GM18951 (cell line): ENCODE measurements at regions not wholly inside any gene's neighbourhood (a gene's known extent, or its start where the extent isn't known, plus 50 kb on each side); places are given as distances from the start of the nearest gene placed in this dataset.

Source experiments
- POLR2A ChIP-seq: IDR thresholded peaks from 4 replicates; pipeline ENCODE4 v1.6.1; 2011; ENCODE audit warnings: mild to moderate bottlenecking; ENCODE audit not compliant: insufficient read length, insufficient read depth; ENCODE audit errors: extremely low read depth
- in situ Hi-C: fragments of 300-500 bp; cut with MboI; formaldehyde crosslinking; loops from one replicate; pipeline ENCODE4 v1.12.0; 2022; ENCODE audit warnings: low sequenced_read_pairs, mixed read lengths, inconsistent platforms; ENCODE audit not compliant: unreplicated experiment

DNA sequence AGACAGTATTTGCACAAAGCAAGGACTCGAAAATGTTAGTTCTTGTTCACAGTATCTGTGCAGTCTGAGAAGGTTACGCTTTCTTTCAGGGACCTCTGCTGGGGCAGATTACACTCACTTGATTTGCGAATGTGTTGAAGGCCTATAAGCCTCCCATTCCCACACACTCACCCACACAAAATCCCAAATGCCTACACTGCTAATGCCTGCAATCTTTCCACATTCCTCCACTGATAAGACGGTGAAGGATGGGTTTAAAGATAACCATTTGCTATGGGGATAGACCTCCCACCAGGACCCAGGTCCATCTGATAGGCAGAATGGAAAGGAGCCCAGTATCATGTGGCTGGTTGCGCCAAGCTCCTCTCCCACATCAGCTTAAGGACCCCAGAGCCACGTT is 394.9 kb upstream of the SALL1 start:
- TF ChIP-seq POLR2A, result no peak
- in situ Hi-C loops, result no loop called here

DNA sequence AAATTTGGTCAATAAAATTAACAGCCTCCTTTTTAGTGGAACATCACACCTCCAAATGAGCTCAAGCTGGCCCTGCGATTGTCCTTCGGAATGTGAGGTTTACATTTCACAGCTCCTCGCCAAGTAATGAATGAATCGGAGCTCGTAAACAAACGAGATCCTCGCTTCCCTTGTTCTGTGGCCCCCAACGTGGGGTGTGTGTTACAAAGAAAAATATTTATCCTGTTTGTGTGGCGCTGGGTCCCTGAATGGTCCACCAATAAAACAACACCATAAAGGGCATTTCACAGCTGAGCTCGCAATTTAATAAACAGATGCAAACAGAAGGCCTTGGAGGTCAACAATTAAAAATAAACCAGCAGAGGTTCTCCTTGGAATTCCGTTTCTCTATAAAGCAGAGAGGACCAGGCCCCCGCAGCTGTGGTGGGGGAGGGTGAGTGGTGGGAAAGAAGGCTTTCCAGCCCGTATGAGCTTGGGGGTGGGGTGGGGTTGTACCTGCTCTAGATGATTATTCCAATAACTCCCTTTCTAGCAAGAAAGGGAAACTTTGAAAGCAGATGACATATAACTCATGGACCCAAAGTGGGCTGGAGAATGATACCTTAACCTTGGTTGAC is 393.9 kb upstream of the SALL1 start:
- no peak for TF ChIP-seq POLR2A
- in situ Hi-C loops, result no loop called here

DNA sequence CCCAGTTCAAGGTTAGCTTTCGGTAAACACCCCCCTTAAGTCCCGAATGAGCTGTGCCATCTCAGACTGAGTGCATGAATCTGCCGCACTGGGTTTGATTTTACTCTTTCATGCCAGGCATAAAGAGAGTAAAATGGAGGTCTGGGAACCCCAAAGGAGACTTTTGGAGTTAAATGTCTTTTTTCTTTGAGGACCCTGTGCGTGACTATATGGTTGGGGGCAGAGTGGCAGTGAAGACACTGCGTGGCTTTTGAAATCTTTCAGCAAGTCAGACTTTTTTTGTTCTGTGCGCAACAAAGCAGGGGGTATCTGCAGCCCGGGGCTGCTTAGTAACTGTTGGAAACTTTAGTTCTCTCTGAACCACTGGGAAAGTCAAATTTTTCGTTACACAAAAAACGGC is 392.9 kb upstream of the SALL1 start:
- in situ Hi-C loops, result no loop called here

GRCh38 chr16:51542981-51543815 is 392.1 kb upstream of the SALL1 start:
- in situ Hi-C loops, result no loop called here
- TF ChIP-seq POLR2A, result no peak

More for the DNA sequence above, 392.9 kb upstream of the SALL1 start:
- TF ChIP-seq POLR2A, result no peak

- in situ Hi-C loops, result no loop called here
These were observed 389.2 kb upstream of the SALL1 start for GRCh38 chr16:51540259-51540658.

DNA sequence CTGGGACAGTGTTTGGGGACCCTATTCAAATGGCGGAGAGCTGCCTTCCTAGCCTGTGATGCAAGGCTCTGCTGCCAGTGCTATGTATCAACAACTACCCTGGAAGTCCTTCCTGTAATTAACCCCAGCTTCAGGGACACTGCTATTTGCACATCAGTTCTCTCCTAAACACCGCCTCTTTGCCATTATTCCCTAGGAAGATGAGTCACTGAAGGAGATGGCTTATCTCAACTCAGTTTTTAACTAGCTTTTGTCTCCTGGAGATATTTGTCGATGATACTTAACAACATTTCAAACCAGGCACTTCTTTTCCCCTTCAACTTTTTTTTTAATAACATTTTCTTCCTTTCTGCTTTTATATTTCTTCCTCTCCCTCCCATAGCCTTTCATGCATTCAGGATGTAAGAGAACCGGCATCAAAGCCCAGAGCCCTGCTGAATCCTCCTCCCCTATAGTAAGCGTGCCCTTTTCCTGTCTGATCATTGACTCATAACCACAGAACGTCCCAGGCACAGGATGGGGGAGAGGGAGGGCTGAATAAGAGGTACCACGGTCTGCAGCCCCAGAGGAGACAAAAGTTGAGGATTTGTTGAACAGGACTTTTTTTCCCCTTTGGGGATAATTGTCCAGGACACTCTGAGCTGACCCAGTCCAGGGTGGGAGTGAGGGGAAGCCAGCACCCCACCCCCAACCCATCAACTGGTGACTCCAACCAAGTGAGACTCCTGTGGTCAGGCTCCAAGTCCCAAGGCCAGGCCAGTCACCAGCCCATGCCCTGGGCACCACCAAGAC is 387.8 kb upstream of the SALL1 start:
- in situ Hi-C loops, result no loop called here
- TF ChIP-seq POLR2A, result no peak

More at GRCh38 chr16:51540259-51540658, 389.2 kb upstream of the SALL1 start:
- TF ChIP-seq POLR2A, result no peak

DNA sequence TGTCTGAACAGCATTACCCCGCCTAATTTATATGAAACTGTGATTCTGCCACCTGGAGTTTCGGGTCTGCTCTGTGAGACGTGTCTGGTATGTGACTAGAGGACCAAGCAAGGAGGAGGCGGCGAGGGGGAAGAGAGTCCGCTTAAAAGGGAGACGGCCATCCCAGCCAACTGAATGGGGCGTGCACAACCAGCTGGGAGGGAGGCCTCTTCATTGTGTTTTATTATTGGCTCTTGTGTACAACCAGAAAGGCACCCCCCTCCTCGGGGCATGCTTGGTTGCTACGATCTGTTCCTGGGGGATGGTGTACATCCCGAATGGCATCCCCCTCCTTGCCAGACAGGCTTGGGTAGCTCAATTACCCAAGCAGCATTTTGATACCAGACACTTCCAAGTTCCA is 384.5 kb upstream of the SALL1 start:
- TF ChIP-seq POLR2A, result no peak
- in situ Hi-C loops, result no loop called here

- TF ChIP-seq POLR2A, result no peak
- in situ Hi-C loops, result no loop called here
These were observed 381.5 kb upstream of the SALL1 start for GRCh38 chr16:51532551-51532950.

DNA sequence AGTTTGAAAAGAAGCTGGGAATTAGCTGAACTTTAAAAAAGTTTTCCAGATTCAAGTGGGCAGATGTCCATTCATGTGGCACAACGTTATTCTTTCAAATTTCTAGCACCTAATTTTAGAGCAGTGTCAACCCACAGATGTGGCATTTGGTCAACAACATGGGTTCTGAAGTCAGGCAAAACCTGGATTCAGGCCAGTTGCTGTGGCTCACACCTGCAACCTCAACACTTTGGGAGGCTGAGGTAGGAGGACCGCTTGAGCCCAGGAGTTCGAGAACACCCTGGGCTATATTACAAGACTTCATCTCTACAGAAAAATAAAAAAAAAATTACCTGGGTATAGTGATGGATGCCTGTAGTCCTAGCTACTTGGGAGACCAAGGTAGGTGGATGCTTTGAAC is 380.2 kb upstream of the SALL1 start:
- no peak for TF ChIP-seq POLR2A
- in situ Hi-C loops, result no loop called here

- TF ChIP-seq POLR2A, result no peak
- in situ Hi-C loops, result no loop called here
These were observed 376.3 kb upstream of the SALL1 start for GRCh38 chr16:51527349-51527748.

- in situ Hi-C loops, result no loop called here
- TF ChIP-seq POLR2A, result no peak
These were observed 375.6 kb upstream of the SALL1 start for GRCh38 chr16:51526621-51527020.

GRCh38 chr16:51524555-51525373 is 373.7 kb upstream of the SALL1 start:
- TF ChIP-seq POLR2A, result no peak
- in situ Hi-C loops, result no loop called here

GRCh38 chr16:51524070-51524469 is 373.0 kb upstream of the SALL1 start:
- no peak for TF ChIP-seq POLR2A
- in situ Hi-C loops, result no loop called here
